H7 (cell line): ENCODE measurements at regions not wholly inside any gene's neighbourhood (a gene's known extent, or its start where the extent isn't known, plus 50 kb on each side); places are given as distances from the start of the nearest gene placed in this dataset.
"Not testable (repeated sequence)": the region's sequence is repeated elsewhere in the genome, so short reads cannot be mapped to it uniquely, and the experiment has no call there.

Experiments used
- DNase-seq: peaks from one replicate; pipeline ENCODE4 v3.0.0; 2012
- H3K27me3 ChIP-seq: 2 replicates; pipeline ENCODE4 v1.6.0; 2011; ENCODE audit warnings: mild to moderate bottlenecking, low read length; ENCODE audit not compliant: control insufficient read depth, insufficient read depth
- H3K36me3 ChIP-seq: replicated peaks from 2 replicates; pipeline ENCODE4 v1.5.1; 2011; ENCODE audit warnings: low read length; ENCODE audit not compliant: control insufficient read depth, insufficient read depth
- H3K4me3 ChIP-seq: 2 replicates; pipeline ENCODE4 v1.5.1; 2011; ENCODE audit warnings: low read depth, mild to moderate bottlenecking, control low read depth, low read length, moderate library complexity; ENCODE audit not compliant: insufficient read depth

DNA sequence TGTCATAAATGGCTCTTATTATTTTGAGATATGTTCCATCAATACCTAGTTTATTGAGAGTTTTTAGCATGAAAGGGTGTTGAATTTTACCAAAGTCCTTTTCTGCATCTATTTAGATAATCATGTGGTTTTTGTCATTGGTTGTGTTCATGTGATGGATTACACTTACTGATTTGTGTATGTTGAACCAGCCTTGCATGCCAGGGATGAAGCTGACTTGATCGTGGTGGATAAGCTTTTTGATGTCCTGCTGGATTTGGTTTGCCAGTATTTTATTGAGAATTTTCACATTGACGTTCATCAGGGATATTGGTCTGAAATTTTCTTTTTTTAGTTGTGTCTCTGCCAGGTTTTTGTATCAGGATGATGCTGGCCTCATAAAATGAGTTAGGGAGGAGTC is 58.5 kb upstream of the CDK6 start:
- H3K27me3 ChIP-seq, H3K4me3 ChIP-seq, DNase-seq, H3K36me3 ChIP-seq: not testable (repeated sequence)

DNA sequence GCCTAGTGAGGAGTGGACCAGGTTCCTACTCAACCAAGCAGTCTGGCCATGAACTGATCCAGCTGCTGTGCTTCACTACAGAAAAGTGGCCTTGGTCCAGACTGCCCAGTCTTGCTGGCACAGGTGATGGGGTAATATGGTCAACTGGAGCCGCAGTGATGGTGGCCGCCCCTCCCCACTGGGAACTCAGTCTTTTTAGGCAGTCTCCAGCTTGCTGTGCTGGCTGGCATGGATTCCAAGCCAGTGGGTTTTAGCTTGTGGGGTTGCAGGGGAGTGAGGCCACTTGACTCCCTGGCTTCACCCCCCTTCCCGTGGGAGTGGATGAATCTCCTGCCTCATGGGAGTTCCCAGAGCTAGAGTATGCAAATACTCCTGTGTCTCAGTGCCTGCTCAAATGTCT is 52.7 kb upstream of the CDK6 start:
- H3K27me3 ChIP-seq: no peaks in the 10 kb centered on the region

More for the DNA sequence above, 52.7 kb upstream of the CDK6 start:
- Histone ChIP-seq H3K36me3 (no peaks in the 10 kb centered on the region), H3K4me3 (no peak overlapping the region)
- no peak for DNase-seq
